Type B pancreatic cell (in vitro differentiated cells): ENCODE measurements at regions not wholly inside any gene's neighbourhood (a gene's known extent, or its start where the extent isn't known, plus 50 kb on each side); places are given as distances from the start of the nearest gene placed in this dataset.
"Not testable (repeated sequence)": the region's sequence is repeated elsewhere in the genome, so short reads cannot be mapped to it uniquely, and the experiment has no call there.

Experiments
- DNase-seq: peaks from one replicate; pipeline ENCODE4 v3.0.0; 2021; ENCODE audit warnings: mixed read lengths; ENCODE audit not compliant: unreplicated experiment; ENCODE audit errors: extremely low spot score
- H3K27ac Mint-ChIP-seq: 2 replicates; pipeline ENCODE4 v1.8.0; 2021; ENCODE audit warnings: mild to moderate bottlenecking, mixed read lengths
- H3K27me3 Mint-ChIP-seq: 2 replicates; pipeline ENCODE4 v1.8.0; 2021; ENCODE audit warnings: mixed read lengths
- H3K36me3 Mint-ChIP-seq: 2 replicates; pipeline ENCODE4 v1.8.0; 2021; ENCODE audit warnings: mixed read lengths
- H3K4me1 Mint-ChIP-seq: one replicate; pipeline ENCODE4 v1.8.0; 2021; ENCODE audit warnings: mixed read lengths; ENCODE audit not compliant: unreplicated experiment
- H3K4me3 Mint-ChIP-seq: 2 replicates; pipeline ENCODE4 v1.8.0; 2021; ENCODE audit warnings: mild to moderate bottlenecking, mixed read lengths
- H3K9me3 Mint-ChIP-seq: 2 replicates; pipeline ENCODE4 v1.8.0; 2021; ENCODE audit warnings: mixed read lengths
- TF ChIP-seq, protein P1 (sequence below): fragments of 200-600 bp; sonication (generic); conservative IDR thresholded peaks from 2 replicates; pipeline ENCODE4 v1.5.0; 2021; ENCODE audit warnings: antibody characterized with exemption, mild to moderate bottlenecking

DNA sequence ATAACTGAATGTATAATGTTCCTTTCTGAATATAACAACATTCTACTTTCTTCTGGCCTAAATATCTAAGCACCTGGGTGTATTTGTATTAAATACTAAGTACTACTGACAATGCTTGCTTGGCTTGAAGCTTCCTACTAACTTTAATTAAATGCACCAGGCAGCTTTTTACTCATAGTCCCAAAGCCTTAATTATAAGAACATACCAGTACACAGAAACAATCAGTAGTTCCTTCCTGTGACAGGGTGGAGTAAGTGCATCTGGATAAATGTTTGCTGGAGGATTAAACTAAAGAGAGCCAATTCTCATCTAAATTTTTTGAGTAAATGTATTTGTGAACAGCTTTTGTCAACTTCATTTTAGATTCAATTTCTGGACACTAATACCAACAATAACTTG is 558.6 kb upstream of the SEMA6A start:
- no peak for DNase-seq
- no peaks in the 10 kb centered on the region for H3K27me3 Mint-ChIP-seq
- H3K36me3 Mint-ChIP-seq: no peaks in the 10 kb centered on the region
- H3K4me1 Mint-ChIP-seq: no peaks in the 10 kb centered on the region
- no peaks in the 10 kb centered on the region for H3K9me3 Mint-ChIP-seq
- TF ChIP-seq, protein P1, sequence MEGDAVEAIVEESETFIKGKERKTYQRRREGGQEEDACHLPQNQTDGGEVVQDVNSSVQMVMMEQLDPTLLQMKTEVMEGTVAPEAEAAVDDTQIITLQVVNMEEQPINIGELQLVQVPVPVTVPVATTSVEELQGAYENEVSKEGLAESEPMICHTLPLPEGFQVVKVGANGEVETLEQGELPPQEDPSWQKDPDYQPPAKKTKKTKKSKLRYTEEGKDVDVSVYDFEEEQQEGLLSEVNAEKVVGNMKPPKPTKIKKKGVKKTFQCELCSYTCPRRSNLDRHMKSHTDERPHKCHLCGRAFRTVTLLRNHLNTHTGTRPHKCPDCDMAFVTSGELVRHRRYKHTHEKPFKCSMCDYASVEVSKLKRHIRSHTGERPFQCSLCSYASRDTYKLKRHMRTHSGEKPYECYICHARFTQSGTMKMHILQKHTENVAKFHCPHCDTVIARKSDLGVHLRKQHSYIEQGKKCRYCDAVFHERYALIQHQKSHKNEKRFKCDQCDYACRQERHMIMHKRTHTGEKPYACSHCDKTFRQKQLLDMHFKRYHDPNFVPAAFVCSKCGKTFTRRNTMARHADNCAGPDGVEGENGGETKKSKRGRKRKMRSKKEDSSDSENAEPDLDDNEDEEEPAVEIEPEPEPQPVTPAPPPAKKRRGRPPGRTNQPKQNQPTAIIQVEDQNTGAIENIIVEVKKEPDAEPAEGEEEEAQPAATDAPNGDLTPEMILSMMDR: no peak
- H3K27ac Mint-ChIP-seq: no peak overlapping the region
- H3K4me3 Mint-ChIP-seq: no peak overlapping the region

DNA sequence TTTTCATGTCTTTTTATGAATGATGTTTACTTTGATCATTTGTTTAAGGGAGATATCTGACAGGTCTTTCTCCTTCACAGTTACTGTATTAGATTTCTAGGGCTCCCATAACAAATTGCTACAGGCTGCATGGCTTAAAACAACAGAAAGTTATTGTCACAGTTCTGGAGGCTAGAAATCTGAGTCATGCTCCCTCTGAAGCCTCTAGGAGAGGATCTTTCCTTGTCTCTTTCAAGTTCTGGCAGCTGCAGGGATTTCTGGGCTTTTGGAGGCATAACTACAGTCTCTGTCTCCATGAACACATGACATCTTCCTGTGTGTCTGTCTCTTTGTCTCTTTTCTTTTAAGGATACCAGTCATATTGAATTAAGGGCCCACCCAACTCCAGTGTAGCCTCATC is 557.3 kb upstream of the SEMA6A start:
- no peaks in the 10 kb centered on the region for H3K9me3 Mint-ChIP-seq
- H3K36me3 Mint-ChIP-seq: no peaks in the 10 kb centered on the region
- H3K27me3 Mint-ChIP-seq: no peaks in the 10 kb centered on the region
- DNase-seq: no peak
- no peak overlapping the region for H3K4me3 Mint-ChIP-seq
- TF ChIP-seq, protein P1: no peak
- no peak overlapping the region for H3K27ac Mint-ChIP-seq
- H3K4me1 Mint-ChIP-seq: no peaks in the 10 kb centered on the region

DNA sequence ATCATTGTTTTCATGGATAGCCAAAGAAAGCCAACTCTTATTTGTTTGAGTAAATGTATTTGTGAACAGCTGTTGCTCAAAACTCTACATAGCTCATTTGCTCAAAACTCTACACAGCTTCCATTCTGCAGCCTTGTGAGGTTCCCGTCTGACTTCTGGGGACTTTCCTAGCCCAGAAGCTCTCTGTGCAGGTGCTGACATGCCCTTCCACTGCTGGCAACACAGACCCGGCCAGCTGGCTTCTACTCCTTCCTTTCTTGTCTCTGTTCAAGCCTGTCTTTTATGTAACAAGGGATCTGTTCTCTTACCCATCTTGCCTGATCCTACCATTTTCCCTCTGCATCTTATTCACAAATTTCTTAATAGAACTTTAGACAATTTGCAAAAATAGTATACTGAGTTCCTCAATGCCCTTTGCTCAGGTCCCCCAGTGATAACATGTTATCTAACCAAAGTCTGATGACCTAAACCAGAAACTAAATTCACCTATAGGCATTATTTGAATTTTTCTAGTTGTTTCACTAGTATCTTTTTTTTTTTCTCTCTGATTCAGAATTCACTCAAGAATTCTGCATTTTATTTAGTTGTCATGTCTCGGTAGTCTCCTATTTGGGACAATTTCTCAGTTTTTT is 556.5 kb upstream of the SEMA6A start:
- no peak for DNase-seq
- Mint-ChIP-seq H3K9me3 (no peaks in the 10 kb centered on the region), H3K4me3 (no peak overlapping the region), H3K36me3 (no peaks in the 10 kb centered on the region), H3K27me3 (no peaks in the 10 kb centered on the region), H3K4me1 (no peaks in the 10 kb centered on the region), H3K27ac (no peak overlapping the region)
- TF ChIP-seq, protein P1: no peak

DNA sequence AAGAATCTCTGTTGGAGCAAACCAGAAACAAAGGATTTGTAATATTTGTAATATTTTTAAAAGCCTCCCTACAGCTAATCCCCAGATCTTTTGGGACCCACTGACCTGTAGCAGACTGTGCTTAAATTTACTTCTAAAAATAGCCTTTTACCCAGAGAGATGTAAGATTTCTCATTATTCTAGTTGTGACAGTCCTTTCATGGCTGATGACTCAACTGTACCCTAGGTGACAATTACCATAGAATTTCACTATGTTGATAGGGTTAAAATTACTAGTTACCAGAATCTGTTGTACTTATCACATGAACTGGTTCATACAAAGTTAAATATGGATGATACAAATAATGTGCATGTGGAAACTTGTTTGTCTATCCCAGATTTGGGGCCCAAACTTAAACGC is 543.9 kb upstream of the SEMA6A start:
- Mint-ChIP-seq H3K4me1 (no peaks in the 10 kb centered on the region), H3K36me3 (no peaks in the 10 kb centered on the region), H3K27ac (no peak overlapping the region), H3K4me3 (no peak overlapping the region), H3K9me3 (no peaks in the 10 kb centered on the region), H3K27me3 (no peaks in the 10 kb centered on the region)
- no peak for DNase-seq
- TF ChIP-seq, protein P1: no peak

DNA sequence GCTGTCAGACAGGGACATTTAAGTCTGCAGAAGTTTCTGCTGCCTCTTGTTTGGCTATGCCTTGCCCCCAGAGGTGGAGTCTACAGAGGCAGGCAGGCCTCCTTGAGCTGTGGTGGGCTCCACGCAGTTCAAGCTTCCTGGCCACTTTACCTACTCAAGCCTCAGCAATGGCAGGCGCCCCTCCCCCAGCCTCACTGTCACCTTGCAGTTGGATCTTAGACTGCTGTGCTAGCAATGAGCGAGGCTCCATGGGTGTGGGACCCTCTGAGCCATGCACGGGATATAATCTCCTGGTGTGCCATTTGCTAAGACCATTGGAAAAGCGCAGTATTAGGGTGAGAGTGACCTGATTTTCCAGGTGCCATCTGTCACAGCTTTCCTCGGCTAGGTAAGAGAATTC is 542.7 kb upstream of the SEMA6A start:
- not testable (repeated sequence) for DNase-seq, H3K4me1 Mint-ChIP-seq, H3K27ac Mint-ChIP-seq, H3K4me3 Mint-ChIP-seq, H3K27me3 Mint-ChIP-seq, H3K9me3 Mint-ChIP-seq, H3K36me3 Mint-ChIP-seq

DNA sequence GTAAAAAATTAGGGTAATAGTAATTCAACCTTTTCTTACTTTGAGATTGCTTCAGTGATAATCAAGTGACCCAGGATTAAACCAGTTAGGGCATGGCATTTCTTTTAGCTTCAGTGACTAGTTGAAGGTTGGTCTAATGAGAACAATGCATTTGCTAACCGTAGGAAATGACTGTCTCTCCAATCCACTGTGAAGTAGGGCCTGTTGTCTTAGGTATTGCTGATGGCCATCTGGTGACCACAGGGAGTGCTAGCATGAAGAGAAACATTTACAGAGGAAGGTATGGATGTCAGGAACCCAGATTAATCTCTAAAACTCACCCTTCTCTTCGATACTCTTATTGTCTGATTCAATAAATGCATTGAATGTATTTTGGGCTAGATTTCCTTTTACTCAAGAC is 535.9 kb upstream of the SEMA6A start:
- TF ChIP-seq, protein P1: no peak
- Mint-ChIP-seq H3K27me3 (no peaks in the 10 kb centered on the region), H3K27ac (no peak overlapping the region), H3K4me3 (no peak overlapping the region), H3K9me3 (no peaks in the 10 kb centered on the region), H3K4me1 (no peaks in the 10 kb centered on the region), H3K36me3 (no peaks in the 10 kb centered on the region)
- DNase-seq: no peak
